Activated T-helper 17 cell treated with anti-CD3 and anti-CD28 coated beads, Interleukin-2, amount 50 U/mL, for 72 hours (primary cell): ENCODE measurements at regions not wholly inside any gene's neighbourhood (a gene's known extent, or its start where the extent isn't known, plus 50 kb on each side); places are given as distances from the start of the nearest gene placed in this dataset.

Experiments used
- ATAC-seq: fragments of 150-1000 bp; cut with Tn5 transposase; replicated peaks from 2 replicates; pipeline ENCODE4 v1.10.0; 2021; ENCODE audit warnings: mild to moderate bottlenecking, moderate library complexity
- H3K27ac Mint-ChIP-seq: one replicate; pipeline ENCODE4 v1.8.0; 2022; ENCODE audit warnings: mixed read lengths
- H3K27me3 Mint-ChIP-seq: one replicate; pipeline ENCODE4 v1.8.0; 2022; ENCODE audit warnings: mixed read lengths
- H3K36me3 Mint-ChIP-seq: one replicate; pipeline ENCODE4 v1.8.0; 2022; ENCODE audit warnings: low read depth, mild to moderate bottlenecking, mixed read lengths
- H3K4me1 Mint-ChIP-seq: one replicate; pipeline ENCODE4 v1.8.0; 2022; ENCODE audit warnings: mixed read lengths
- H3K4me3 Mint-ChIP-seq: one replicate; pipeline ENCODE4 v1.8.0; 2022; ENCODE audit warnings: mild to moderate bottlenecking, mixed read lengths
- H3K9me3 Mint-ChIP-seq: one replicate; pipeline ENCODE4 v1.8.0; 2022; ENCODE audit warnings: mixed read lengths

DNA sequence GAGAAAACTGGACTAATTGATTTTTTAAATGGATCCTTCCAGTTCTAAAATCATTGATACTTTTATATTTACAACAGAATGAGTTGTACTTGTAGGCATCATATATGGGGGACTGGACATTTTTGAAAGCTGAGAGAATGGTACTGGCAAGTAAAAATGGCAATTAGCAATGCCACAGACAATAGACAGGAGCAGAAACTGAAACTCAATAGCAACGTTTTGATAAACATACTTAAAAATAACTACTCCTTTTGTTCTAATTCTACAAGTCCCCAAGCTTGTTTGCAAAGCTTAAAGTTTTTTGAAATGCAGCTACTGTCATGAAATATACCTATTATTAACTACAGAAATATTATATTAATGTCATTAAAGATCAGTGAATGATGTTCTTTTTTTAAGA is 52.8 kb upstream of the FBXL7 start:
- H3K9me3 Mint-ChIP-seq = peaks cover 21% of the 10 kb centered on the region
- H3K4me3 Mint-ChIP-seq = no peak overlapping the region
- no peak overlapping the region for H3K27ac Mint-ChIP-seq
- ATAC-seq = no peak
- H3K36me3 Mint-ChIP-seq = no peaks in the 10 kb centered on the region
- H3K27me3 Mint-ChIP-seq = no peaks in the 10 kb centered on the region
- H3K4me1 Mint-ChIP-seq = no peaks in the 10 kb centered on the region

DNA sequence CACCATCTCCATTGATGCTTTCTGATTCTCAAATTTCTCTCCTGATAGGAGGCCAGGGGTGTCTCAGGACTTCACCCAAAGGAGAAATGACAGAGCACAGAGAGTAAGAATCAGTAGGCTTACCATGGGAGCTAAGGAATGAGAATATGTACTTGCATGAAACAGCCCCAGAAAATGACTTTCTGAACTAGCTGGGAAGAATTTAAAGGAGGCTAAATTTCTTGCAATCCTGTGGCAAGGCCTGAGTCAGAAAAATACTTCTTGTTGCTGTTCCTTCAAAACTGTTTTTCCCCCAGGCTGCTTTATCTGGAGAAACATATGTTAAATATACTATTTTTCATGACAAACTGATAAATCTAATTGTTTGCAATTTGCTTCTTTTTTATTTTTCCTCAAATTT is 53.4 kb upstream of the FBXL7 start:
- Mint-ChIP-seq H3K4me1 (no peaks in the 10 kb centered on the region), H3K36me3 (no peaks in the 10 kb centered on the region)
- ATAC-seq = no peak

DNA sequence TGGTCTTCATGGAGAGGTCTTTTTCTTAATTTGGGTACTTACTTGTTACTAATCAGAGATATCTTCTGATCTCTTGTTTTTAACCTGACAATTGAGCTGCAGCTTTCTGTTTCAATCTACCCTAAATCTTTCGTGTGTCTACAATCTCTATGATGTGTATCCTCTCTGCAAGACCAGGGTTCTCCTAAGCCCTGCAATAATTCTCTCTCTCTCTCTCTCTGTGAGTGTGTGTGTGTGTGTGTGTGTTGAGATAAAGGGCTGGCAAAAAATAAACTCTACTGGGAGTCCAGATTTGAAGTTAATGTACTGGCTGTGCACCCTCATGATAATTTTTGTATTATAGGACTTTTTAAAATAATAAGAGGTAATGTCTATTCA is 57.8 kb upstream of the FBXL7 start:
- ATAC-seq = no peak
- Mint-ChIP-seq H3K4me1 (no peaks in the 10 kb centered on the region), H3K4me3 (no peak overlapping the region), H3K36me3 (no peaks in the 10 kb centered on the region), H3K9me3 (peaks cover 13% of the 10 kb centered on the region), H3K27me3 (no peaks in the 10 kb centered on the region), H3K27ac (no peak overlapping the region)

More for the DNA sequence above, 53.4 kb upstream of the FBXL7 start:
- Mint-ChIP-seq H3K9me3 (peaks cover 20% of the 10 kb centered on the region), H3K27ac (no peak overlapping the region), H3K27me3 (no peaks in the 10 kb centered on the region), H3K4me3 (no peak overlapping the region)

DNA sequence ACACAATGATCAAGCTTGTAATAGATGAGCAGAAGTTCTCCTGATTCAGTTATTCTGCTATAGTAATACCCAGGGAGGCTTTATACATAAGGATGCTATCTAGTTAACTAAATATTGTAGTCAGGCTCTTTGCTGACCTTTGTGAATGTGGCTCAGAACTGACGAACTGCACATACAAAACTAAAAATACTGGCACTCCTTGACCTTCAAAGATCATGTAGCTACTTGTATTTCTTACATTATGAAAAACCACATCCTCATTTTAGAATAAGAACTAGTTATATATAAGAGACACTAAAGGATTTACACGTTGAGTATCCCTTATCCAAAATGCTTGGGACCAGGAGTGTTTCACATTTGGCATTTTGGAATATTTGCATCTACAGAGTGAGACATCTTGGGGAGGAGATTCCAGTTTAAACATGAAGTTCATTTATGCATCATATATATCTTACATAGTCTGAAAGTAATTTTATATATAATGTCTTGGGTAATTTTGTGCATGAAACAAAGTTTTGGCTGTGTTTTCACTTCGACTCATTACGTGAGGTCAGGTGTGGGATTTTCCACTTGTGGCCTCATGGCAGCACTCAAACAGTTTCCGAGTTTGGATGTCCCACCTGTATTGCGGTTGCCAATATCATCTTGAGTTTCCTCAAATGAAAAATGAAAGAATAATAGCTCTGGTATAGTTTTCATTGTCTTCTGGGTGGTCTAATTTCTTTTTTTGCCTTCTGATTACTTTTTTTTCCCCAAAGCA is 58.4 kb upstream of the FBXL7 start:
- Mint-ChIP-seq H3K27me3 (no peaks in the 10 kb centered on the region), H3K4me3 (no peak overlapping the region), H3K4me1 (no peaks in the 10 kb centered on the region), H3K9me3 (peaks cover 13% of the 10 kb centered on the region), H3K27ac (no peak overlapping the region), H3K36me3 (no peaks in the 10 kb centered on the region)
- no peak for ATAC-seq

DNA sequence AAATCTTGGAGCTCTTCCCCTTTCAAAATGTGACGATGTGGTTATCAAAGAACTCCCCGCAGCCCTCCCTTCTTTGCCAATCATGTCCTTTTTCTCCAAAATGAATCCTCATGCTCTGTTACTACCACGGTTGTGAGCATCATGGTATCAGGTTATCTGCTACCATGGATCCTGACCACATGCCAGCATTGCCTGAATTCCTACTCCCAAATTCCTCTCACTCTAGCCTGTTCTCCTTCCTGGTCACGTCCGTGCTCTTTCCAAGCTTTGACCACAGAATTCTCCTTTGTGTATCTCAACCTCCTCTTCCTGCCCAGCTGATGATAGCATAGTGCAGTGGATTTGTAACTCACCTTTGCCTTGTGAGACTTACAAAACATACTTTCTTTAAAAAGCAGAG is 59.5 kb upstream of the FBXL7 start:
- ATAC-seq = no peak
- no peak overlapping the region for H3K27ac Mint-ChIP-seq
- no peaks in the 10 kb centered on the region for H3K36me3 Mint-ChIP-seq
- H3K4me3 Mint-ChIP-seq = no peak overlapping the region
- H3K4me1 Mint-ChIP-seq = no peaks in the 10 kb centered on the region
- peaks cover 13% of the 10 kb centered on the region for H3K9me3 Mint-ChIP-seq
- no peaks in the 10 kb centered on the region for H3K27me3 Mint-ChIP-seq

DNA sequence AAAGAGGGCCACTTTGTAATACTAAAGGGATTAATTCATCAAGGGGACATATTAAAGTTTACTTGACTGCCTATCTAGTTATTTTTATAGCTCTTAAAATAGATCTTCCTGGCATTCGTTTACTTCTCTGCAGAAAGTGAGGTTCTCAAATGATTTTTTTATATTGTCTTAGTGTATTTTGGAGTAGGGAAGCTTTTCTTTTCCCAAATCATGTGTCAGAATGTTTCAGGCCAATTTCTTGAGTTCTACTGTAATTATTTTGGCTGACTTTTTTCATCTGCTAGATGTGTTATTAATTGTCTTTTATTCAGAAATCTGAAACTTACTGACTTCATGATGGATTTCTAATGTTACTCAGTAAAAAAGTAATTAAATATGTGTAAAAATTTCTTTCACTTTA is 60.2 kb upstream of the FBXL7 start:
- no peak overlapping the region for H3K4me3 Mint-ChIP-seq
- H3K9me3 Mint-ChIP-seq = peaks cover 8% of the 10 kb centered on the region
- H3K27me3 Mint-ChIP-seq = no peaks in the 10 kb centered on the region
- no peaks in the 10 kb centered on the region for H3K4me1 Mint-ChIP-seq
- no peak for ATAC-seq
- H3K27ac Mint-ChIP-seq = no peak overlapping the region
- no peaks in the 10 kb centered on the region for H3K36me3 Mint-ChIP-seq

DNA sequence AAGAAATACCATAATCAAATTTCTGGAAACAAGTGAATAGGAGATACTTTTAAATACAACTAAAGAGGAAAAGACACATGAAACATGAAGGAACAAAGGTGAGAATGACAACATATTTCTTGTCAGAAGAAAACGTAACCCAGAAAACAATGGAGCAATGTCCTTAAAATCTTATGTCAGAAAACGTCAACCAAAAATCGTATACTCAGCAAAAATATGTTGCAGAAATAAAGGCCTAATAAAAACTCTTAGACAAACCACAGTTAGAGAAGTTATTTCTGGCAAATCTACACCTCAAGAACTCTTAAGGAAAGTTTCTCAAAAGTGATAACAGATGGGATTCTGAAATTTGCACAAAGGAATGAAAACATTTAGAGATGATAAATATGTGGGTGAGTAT is 66.3 kb upstream of the FBXL7 start:
- Mint-ChIP-seq H3K27me3 (no peaks in the 10 kb centered on the region), H3K4me1 (no peaks in the 10 kb centered on the region), H3K27ac (no peak overlapping the region), H3K4me3 (no peak overlapping the region), H3K36me3 (no peaks in the 10 kb centered on the region), H3K9me3 (peaks cover 4% of the 10 kb centered on the region)
- no peak for ATAC-seq

DNA sequence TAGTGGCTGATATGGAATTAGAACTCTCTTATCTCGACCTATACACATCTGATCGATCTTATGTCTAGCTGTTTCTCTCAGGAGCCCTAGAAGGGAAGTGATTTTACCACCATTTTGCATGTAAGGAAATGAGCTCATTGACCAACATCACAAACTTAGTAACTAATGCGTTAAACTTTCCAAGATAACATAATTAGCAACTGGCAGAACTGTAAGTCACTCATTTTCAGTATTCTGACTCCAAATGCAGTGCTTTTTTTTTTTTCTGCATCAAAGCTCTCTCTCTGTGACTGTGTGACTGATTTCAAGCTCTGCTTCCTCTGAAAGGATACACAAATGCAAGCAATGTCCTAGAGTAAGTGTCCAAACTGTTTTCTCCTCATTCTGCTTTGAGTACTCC is 68.1 kb upstream of the FBXL7 start:
- Mint-ChIP-seq H3K27me3 (no peaks in the 10 kb centered on the region), H3K9me3 (peaks cover 4% of the 10 kb centered on the region), H3K4me1 (no peaks in the 10 kb centered on the region), H3K27ac (no peak overlapping the region), H3K36me3 (no peaks in the 10 kb centered on the region), H3K4me3 (no peak overlapping the region)
- ATAC-seq = no peak

DNA sequence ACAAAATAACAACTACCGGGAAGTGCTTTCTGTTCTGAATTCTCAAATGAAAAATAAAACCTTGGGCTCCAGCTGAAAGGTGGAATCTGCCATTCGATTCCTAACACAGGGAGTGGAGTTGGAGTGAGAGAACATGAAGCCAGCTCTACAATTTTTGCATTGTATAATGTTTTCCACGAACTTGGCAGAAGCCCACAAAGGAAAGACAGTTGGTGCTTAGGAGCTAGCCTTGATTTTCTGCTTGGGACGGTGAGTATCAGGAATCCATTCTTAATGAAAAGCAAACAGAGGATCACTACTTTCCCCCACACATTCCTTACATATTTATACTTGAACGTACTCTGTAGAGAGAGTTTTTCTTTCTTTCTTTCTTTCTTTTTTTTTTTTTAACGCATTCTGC is 74.2 kb upstream of the FBXL7 start:
- no peaks in the 10 kb centered on the region for H3K4me1 Mint-ChIP-seq
- no peaks in the 10 kb centered on the region for H3K9me3 Mint-ChIP-seq
- H3K36me3 Mint-ChIP-seq = no peaks in the 10 kb centered on the region
- H3K4me3 Mint-ChIP-seq = no peak overlapping the region
- no peak overlapping the region for H3K27ac Mint-ChIP-seq
- no peaks in the 10 kb centered on the region for H3K27me3 Mint-ChIP-seq
- ATAC-seq = no peak

DNA sequence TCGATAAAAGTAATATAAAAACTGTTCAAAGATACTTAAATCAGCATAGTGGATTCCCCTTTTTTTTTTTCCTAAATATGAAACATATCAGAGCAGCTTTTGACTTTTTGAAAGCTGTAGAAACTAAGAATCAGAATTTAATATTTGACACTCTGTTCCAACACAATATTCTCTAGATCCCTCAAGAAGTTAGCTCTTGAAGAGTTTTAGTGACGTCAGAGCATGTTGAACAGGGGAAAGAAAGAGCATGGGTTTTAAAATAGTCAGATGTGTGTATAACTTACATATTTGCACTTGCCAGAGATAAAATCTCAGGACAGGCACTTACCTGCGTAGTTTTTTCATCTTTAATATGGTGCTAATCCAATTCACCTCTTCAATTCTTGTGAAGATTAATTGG is 75.2 kb upstream of the FBXL7 start:
- Mint-ChIP-seq H3K27me3 (no peaks in the 10 kb centered on the region), H3K36me3 (no peaks in the 10 kb centered on the region), H3K4me3 (no peak overlapping the region), H3K9me3 (peaks cover 5% of the 10 kb centered on the region), H3K4me1 (no peaks in the 10 kb centered on the region), H3K27ac (no peak overlapping the region)
- no peak for ATAC-seq

DNA sequence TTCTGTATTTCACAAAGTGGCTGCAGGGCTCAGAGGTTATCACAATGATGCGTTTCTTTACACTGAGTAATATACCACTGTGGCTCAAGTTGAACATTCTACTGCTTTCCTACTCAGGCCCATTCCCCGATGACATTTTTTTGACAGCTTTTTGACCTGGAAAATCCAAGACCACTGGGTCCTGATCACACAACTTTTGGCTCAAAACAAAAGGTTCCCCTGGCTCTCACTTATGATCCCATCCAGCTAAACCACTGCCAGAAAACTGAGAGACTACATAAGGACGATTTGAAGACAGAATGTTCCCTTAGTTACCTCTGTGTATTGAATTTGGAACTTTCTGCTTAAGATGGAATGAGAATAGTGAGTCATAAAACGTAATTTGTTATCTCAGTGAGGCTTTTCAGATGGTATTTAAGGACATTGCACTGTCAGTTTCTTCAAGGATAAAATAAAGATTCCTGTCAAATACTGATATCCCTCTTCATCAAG is 78.0 kb upstream of the FBXL7 start:
- ATAC-seq = no peak
- peaks cover 5% of the 10 kb centered on the region for H3K9me3 Mint-ChIP-seq

DNA sequence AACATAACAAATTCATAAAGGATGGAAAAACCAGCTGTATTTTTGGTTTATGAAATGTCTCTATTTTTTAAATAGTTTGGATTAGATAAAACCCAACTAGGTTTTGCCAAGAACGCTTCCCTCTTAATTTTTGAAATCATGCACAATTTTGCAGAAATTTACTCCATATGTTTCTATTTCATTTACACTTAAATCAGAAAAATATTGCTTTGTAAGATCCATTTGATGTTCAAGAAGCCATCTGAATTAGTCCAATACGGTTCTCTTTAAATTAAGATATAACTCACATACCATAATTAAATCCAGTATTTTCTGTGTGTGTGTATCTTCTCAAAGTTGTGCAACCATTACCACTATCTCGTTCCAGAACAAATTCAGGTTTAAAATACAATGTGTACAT is 78.6 kb upstream of the FBXL7 start:
- no peak for ATAC-seq
- no peak overlapping the region for H3K27ac Mint-ChIP-seq
- H3K9me3 Mint-ChIP-seq = peaks cover 5% of the 10 kb centered on the region
- no peaks in the 10 kb centered on the region for H3K27me3 Mint-ChIP-seq
- H3K36me3 Mint-ChIP-seq = no peaks in the 10 kb centered on the region
- H3K4me1 Mint-ChIP-seq = no peaks in the 10 kb centered on the region
- H3K4me3 Mint-ChIP-seq = no peak overlapping the region

More for the DNA sequence above, 78.0 kb upstream of the FBXL7 start:
- Mint-ChIP-seq H3K27me3 (no peaks in the 10 kb centered on the region), H3K4me1 (no peaks in the 10 kb centered on the region), H3K36me3 (no peaks in the 10 kb centered on the region), H3K27ac (no peak overlapping the region), H3K4me3 (no peak overlapping the region)

DNA sequence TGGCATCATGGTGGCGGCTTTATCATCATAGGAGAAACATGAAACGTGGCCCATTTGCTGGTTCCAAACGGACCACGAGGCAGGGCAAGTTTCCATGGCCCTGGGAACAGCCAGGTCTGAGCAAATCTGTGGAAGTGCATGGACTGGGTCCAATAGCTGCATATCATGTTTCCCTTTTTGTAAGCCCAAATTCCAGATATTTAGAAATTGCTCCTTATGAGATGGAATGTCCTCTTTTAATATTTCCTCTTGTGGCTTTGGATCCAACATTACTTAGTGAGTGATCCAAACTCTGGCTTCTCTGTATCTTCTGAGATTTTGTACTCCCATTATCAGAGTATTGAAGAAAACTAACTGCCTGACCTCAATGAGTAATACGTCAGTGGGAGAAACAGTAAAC is 79.8 kb upstream of the FBXL7 start:
- no peaks in the 10 kb centered on the region for H3K27me3 Mint-ChIP-seq
- no peak overlapping the region for H3K4me3 Mint-ChIP-seq
- peaks cover 6% of the 10 kb centered on the region for H3K9me3 Mint-ChIP-seq
- no peaks in the 10 kb centered on the region for H3K4me1 Mint-ChIP-seq
- H3K36me3 Mint-ChIP-seq = no peaks in the 10 kb centered on the region
- ATAC-seq = no peak
- no peak overlapping the region for H3K27ac Mint-ChIP-seq

DNA sequence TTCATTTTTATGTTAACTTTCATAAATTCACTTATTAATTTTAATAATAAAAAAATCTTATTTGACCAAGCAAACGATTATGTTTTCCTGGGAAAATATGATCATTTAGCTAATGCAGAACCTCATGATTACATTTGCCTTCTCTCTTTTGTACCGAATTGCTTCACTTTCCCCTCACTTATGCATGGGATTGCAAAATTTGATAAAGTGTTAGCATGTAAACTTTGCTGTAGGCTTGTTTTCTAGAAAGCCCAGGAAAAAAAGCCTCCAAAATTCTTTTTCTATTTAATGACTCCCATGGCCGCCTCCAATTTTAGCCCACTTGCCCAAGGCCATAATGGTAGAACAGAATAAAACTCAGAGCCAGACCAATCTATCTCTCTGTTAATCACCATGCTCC is 82.8 kb upstream of the FBXL7 start:
- no peaks in the 10 kb centered on the region for H3K36me3 Mint-ChIP-seq
- peaks cover 12% of the 10 kb centered on the region for H3K9me3 Mint-ChIP-seq
- H3K4me3 Mint-ChIP-seq = no peak overlapping the region
- H3K27ac Mint-ChIP-seq = no peak overlapping the region
- H3K4me1 Mint-ChIP-seq = no peaks in the 10 kb centered on the region
- ATAC-seq = no peak
- H3K27me3 Mint-ChIP-seq = no peaks in the 10 kb centered on the region

DNA sequence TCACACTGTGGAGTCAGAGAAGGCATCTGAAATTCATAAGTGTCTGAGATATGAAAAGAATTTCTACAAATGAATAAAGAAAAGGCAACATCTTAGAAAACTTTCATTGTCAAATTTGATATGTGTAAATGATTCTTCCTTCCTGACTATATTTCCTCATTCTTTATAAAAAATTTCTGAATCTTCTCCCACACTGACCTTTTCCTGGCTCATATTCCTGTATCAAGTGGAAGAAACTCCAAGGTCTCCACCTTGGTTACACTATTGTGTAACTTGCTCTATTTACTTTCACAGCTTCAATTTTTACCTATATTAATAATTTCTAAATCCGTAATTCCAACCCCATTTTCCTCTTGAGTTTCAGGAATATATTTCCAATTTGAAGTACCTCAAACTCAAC is 93.5 kb upstream of the FBXL7 start:
- Mint-ChIP-seq H3K4me1 (no peaks in the 10 kb centered on the region), H3K36me3 (no peaks in the 10 kb centered on the region), H3K27me3 (no peaks in the 10 kb centered on the region), H3K4me3 (no peak overlapping the region), H3K27ac (no peak overlapping the region), H3K9me3 (peaks cover 9% of the 10 kb centered on the region)
- ATAC-seq = no peak

DNA sequence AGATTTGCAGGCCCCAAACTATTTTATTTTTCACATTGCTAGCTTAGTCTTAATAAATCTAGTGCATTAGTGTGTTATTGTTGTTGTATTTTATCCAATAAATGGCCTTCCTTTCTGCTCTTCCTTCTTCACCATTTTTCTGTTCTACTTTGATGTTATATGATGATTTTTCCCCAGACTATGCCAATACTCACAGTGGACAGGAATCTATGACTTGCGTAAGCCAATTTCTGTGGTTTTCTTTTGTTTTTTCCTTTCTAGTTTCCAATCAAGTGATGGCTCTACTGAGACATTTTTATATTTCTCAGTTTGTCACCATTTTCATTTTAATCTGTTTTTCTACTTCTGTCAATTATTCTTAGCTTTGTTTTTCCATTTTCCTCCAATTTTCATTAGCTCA is 106.8 kb upstream of the FBXL7 start:
- Mint-ChIP-seq H3K9me3 (no peaks in the 10 kb centered on the region), H3K4me1 (no peaks in the 10 kb centered on the region), H3K27me3 (no peaks in the 10 kb centered on the region), H3K4me3 (no peak overlapping the region), H3K27ac (no peak overlapping the region), H3K36me3 (no peaks in the 10 kb centered on the region)
- ATAC-seq = no peak
